ENCODE measurements at regions not wholly inside any gene's neighbourhood (a gene's known extent, or its start where the extent isn't known, plus 50 kb on each side); places are given as distances from the start of the nearest gene placed in this dataset.

GRCh38 chr2:190810981-190811587, 69.5 kb upstream of the GLS start:
- DNase-seq, result no peak

GRCh38 chr2:190811811-190812210, 68.8 kb upstream of the GLS start:
- DNase-seq, result no peak

- no peak for DNase-seq
Observed at GRCh38 chr2:190812506-190813294, 67.9 kb upstream of the GLS start.

GRCh38 chr2:190815226-190815625, 65.4 kb upstream of the GLS start:
- DNase-seq, result no peak

- DNase-seq, result no peak
Observed at GRCh38 chr2:190817082-190817481, 63.5 kb upstream of the GLS start.

- no peak for DNase-seq
Observed at GRCh38 chr2:190819840-190820301, 60.8 kb upstream of the GLS start.

GRCh38 chr2:190820416-190820815, 60.2 kb upstream of the GLS start:
- no peak for DNase-seq

- DNase-seq, result no peak
Observed at GRCh38 chr2:190822043-190822442, 58.6 kb upstream of the GLS start.

- DNase-seq, result no peak
Observed at GRCh38 chr2:190827720-190828119, 52.9 kb upstream of the GLS start.

- no peak for DNase-seq
Observed at GRCh38 chr2:190829642-190830041, 51.0 kb upstream of the GLS start.
